HepG2 (cell line): ENCODE measurements at regions not wholly inside any gene's neighbourhood (a gene's known extent, or its start where the extent isn't known, plus 50 kb on each side); places are given as distances from the start of the nearest gene placed in this dataset.

Experiments used
- ATAC-seq: fragments of 200-7000 bp; cut with Tn5 transposase; 3 replicates; pipeline ENCODE4 v1.9.1; 2020; ENCODE audit warnings: mild to moderate bottlenecking, moderate library complexity
- BruUV-seq: library from RNA; stranded (reverse); fragments of 400-500 nt; replicated peaks from 2 replicates; lab custom pipeline; 2021; lab: Mats Ljungman, UMichigan
- CTCF ChIA-PET: fragments of 300-600 bp; formaldehyde crosslinking; extraction: SDS; loops from one replicate; lab custom pipeline; 2021; ENCODE audit warnings: low total read pairs, inconsistent platforms, low intra/inter-chr PET ratio; lab: Yijun Ruan, JAX
- POLR2A ChIA-PET: fragments of 350-600 bp; sonication (Branson Sonifier 250); formaldehyde crosslinking; loops from one replicate; lab custom pipeline; 2020; ENCODE audit warnings: antibody characterized with exemption, inconsistent platforms; lab: Yijun Ruan, JAX
- DNase-seq: peaks from one replicate; pipeline ENCODE4 v3.0.0-alpha.2; 2015; ENCODE audit warnings: low spot score
- FAIRE-seq: peaks from 3 replicates; lab custom pipeline; 2011; peaks lifted over from hg19 to GRCh38; lab: Jason Lieb, UNC
- H2AFZ ChIP-seq: one replicate; pipeline ENCODE4 v1.6.1; 2011; ENCODE audit warnings: low read length, inconsistent platforms
- H3K27ac ChIP-seq: fragments of 300-600 bp; 3 replicates; pipeline ENCODE4 v1.8.0; 2011; ENCODE audit warnings: mixed run types, mild to moderate bottlenecking, mixed read lengths, low read length, inconsistent platforms; ENCODE audit not compliant: insufficient read depth; ENCODE audit errors: extremely low read length
- H3K27me3 ChIP-seq, 2 experiments: fragments of 200-600 bp in 1 of 2; 2 replicates in 1 of 2; 3 replicates in 1 of 2; pipeline versions ENCODE4 v1.6.0 to v1.8.0; 2011; ENCODE audit warnings: low read length in 2 of 2, mild to moderate bottlenecking in 2 of 2, moderate library complexity in 2 of 2, inconsistent platforms in 1 of 2; ENCODE audit not compliant: insufficient read depth in 2 of 2, control insufficient read depth in 1 of 2
- H3K36me3 ChIP-seq, 2 experiments: fragments of 200-600 bp in 1 of 2; replicated peaks in 1 of 2; 2 replicates in 1 of 2; 3 replicates in 1 of 2; pipeline versions ENCODE4 v1.5.1 to v1.8.0; 2011; ENCODE audit warnings: low read length in 2 of 2, inconsistent platforms in 1 of 2; ENCODE audit not compliant: insufficient read depth in 2 of 2, control insufficient read depth in 1 of 2
- H3K4me1 ChIP-seq: 2 replicates; pipeline ENCODE4 v1.5.1; 2012; ENCODE audit warnings: low read length, inconsistent platforms; ENCODE audit not compliant: insufficient read depth
- H3K4me2 ChIP-seq: 2 replicates; pipeline ENCODE4 v1.6.0; 2011; ENCODE audit warnings: low read depth, low read length, inconsistent platforms
- H3K4me3 ChIP-seq, 3 experiments: fragments of 200-600 bp in 1 of 3; sonication (generic), shearing (Covaris generic) in 1 of 3; replicated peaks in 1 of 3; 2 replicates each; pipeline ENCODE4 v1.5.1; 2011 to 2016; ENCODE audit warnings: low read length in 3 of 3, inconsistent platforms in 2 of 3, low read depth in 2 of 3, mild to moderate bottlenecking in 2 of 3, control low read depth in 1 of 3, mixed read lengths in 1 of 3; ENCODE audit not compliant: insufficient read depth in 1 of 3
- H3K79me2 ChIP-seq: one replicate; pipeline ENCODE4 v1.6.1; 2011; ENCODE audit warnings: low read length, inconsistent platforms; ENCODE audit not compliant: insufficient read depth
- H3K9ac ChIP-seq: 2 replicates; pipeline ENCODE4 v1.6.0; 2011; ENCODE audit warnings: mild to moderate bottlenecking, low read depth, low read length, inconsistent platforms; ENCODE audit not compliant: insufficient read depth
- H3K9me3 ChIP-seq: 2 replicates; pipeline ENCODE4 v1.5.1; 2012; ENCODE audit warnings: mild to moderate bottlenecking, low read length
- H4K20me1 ChIP-seq: 2 replicates; pipeline ENCODE4 v1.6.0; 2011; ENCODE audit warnings: inconsistent platforms, mild to moderate bottlenecking, low read length, moderate library complexity; ENCODE audit not compliant: insufficient read depth
- FOXJ3 ChIP-seq: sonication (generic); formaldehyde crosslinking; IDR thresholded peaks from 2 replicates; pipeline ENCODE4 v1.4.0; 2020; ENCODE audit warnings: missing genetic modification reagents, mild to moderate bottlenecking, borderline replicate concordance
- IKZF1 ChIP-seq: fragments of 450-650 bp; IDR thresholded peaks from 2 replicates; pipeline ENCODE4 v1.7.1; 2016
- MTA1 ChIP-seq: sonication (generic); formaldehyde crosslinking; IDR thresholded peaks from 2 replicates; pipeline ENCODE4 v1.4.0; 2020; ENCODE audit warnings: missing genetic modification reagents, mild to moderate bottlenecking, borderline replicate concordance
- ONECUT2 ChIP-seq: sonication (generic); formaldehyde crosslinking; IDR thresholded peaks from 2 replicates; pipeline ENCODE4 v1.4.0; 2020; ENCODE audit warnings: missing genetic modification reagents
- ZZZ3 ChIP-seq: sonication (generic); formaldehyde crosslinking; IDR thresholded peaks from 2 replicates; pipeline ENCODE4 v1.4.0; 2020; ENCODE audit warnings: missing genetic modification reagents, mild to moderate bottlenecking, borderline replicate concordance
- WGBS: methylation state at CpG from one replicate; pipeline ENCODE4 v1.1.6; 2017; ENCODE audit warnings: low lambda C conversion rate; 5-methylcytosine and 5-hydroxymethylcytosine counted together
- in situ Hi-C: cut with HindIII; loops from 2 replicates; pipeline ENCODE4 v1.10.0; 2017; ENCODE audit warnings: low pct_unique_long_range_greater_than_20kb; ENCODE audit not compliant: extremely low pct_ligation_motif_present
- intact Hi-C: fragments of 100-400 bp; cut with micrococcal nuclease; formaldehyde crosslinking; loops from one replicate; pipeline ENCODE4 v1.10.0; 2022; ENCODE audit not compliant: unreplicated experiment
- TF ChIP-seq, protein P1 (sequence below): sonication (generic); formaldehyde crosslinking; IDR thresholded peaks from 2 replicates; pipeline ENCODE4 v1.5.0; 2020; ENCODE audit warnings: mild to moderate bottlenecking, low read depth, missing genetic modification reagents, borderline replicate concordance
- TF ChIP-seq, protein P2 (sequence below): sonication (generic); formaldehyde crosslinking; conservative IDR thresholded peaks from 2 replicates; pipeline ENCODE4 v1.8.0; 2022; ENCODE audit warnings: missing genetic modification reagents
- TF ChIP-seq, protein P3 (sequence below): sonication (generic); formaldehyde crosslinking; IDR thresholded peaks from 2 replicates; pipeline ENCODE4 v1.4.0; 2020; ENCODE audit warnings: mild to moderate bottlenecking, missing genetic modification reagents
- TF ChIP-seq, protein P4 (sequence below): sonication (generic); formaldehyde crosslinking; IDR thresholded peaks from 2 replicates; pipeline ENCODE4 v1.4.0; 2020; ENCODE audit warnings: mild to moderate bottlenecking, missing genetic modification reagents, borderline replicate concordance
- TF ChIP-seq, protein P5 (sequence below): sonication (generic); formaldehyde crosslinking; IDR thresholded peaks from 2 replicates; pipeline ENCODE4 v1.8.0; 2022; ENCODE audit warnings: missing genetic modification reagents, mild to moderate bottlenecking, inconsistent platforms, borderline replicate concordance

DNA sequence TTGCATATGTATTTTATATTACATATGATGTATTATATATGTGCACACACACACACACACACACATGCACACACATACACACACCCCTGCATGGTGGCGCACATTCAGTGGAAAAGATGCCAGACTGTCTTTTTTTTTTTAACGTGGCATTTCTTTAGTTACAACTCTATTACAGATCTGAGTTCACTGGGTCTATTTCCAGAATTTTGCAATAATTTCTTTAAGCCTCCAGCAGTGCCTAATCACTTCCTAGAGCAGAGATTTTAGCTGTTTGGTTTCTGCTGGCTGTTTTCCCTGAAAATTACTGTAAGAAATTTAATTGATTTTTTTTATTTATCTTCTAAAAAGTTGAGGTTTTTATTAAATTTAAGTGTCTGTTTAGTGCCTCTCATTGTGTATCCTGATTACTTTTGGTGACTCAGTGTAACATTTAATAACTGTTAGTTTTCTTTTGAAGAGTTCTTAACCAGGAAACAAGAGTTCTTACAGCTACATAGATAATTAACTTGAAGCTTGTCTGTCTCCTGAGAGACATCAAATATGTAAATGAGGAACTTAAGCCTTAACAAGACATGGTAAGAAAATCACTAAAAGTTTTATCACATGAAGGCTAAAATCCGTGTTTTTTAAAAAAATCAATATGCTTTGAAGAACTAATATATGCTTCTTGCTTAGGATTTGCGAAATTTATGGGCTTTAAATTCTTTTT, 232.0 kb downstream of the MDFIC start:
- ATAC-seq (no peak), DNase-seq (no peak), FAIRE-seq (no peak)
- H3K36me3 ChIP-seq, result no peaks in the 10 kb centered on the region
- in situ Hi-C loops (no loop called here), intact Hi-C loops (no loop called here)
- H3K27ac ChIP-seq, result no peak overlapping the region
- H3K79me2 ChIP-seq, result no peaks in the 10 kb centered on the region
- 31% methylated on average over 4 of the region's 4 CpGs for WGBS
- H3K9ac ChIP-seq, result no peak overlapping the region
- no peak overlapping the region for H2AFZ ChIP-seq
- no peak overlapping the region for H3K4me2 ChIP-seq
- H3K9me3 ChIP-seq, result peaks cover 9% of the 10 kb centered on the region; the same call in 1 of the 2 replicates
- no peaks in the 10 kb centered on the region for H3K4me1 ChIP-seq
- no TSS peak for BruUV-seq
- TF ChIP-seq, protein P1, sequence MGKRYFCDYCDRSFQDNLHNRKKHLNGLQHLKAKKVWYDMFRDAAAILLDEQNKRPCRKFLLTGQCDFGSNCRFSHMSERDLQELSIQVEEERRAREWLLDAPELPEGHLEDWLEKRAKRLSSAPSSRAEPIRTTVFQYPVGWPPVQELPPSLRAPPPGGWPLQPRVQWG (CRISPR knock-in tag), result no peak
- TF ChIP-seq, protein P2, sequence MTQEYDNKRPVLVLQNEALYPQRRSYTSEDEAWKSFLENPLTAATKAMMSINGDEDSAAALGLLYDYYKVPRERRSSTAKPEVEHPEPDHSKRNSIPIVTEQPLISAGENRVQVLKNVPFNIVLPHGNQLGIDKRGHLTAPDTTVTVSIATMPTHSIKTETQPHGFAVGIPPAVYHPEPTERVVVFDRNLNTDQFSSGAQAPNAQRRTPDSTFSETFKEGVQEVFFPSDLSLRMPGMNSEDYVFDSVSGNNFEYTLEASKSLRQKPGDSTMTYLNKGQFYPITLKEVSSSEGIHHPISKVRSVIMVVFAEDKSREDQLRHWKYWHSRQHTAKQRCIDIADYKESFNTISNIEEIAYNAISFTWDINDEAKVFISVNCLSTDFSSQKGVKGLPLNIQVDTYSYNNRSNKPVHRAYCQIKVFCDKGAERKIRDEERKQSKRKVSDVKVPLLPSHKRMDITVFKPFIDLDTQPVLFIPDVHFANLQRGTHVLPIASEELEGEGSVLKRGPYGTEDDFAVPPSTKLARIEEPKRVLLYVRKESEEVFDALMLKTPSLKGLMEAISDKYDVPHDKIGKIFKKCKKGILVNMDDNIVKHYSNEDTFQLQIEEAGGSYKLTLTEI (CRISPR knock-in tag), result no peak
- TF ChIP-seq MTA1 (CRISPR knock-in tag), result no peak
- no peak for TF ChIP-seq ZZZ3 (CRISPR knock-in tag)
- TF ChIP-seq ONECUT2, result no peak
- TF ChIP-seq, protein P3, sequence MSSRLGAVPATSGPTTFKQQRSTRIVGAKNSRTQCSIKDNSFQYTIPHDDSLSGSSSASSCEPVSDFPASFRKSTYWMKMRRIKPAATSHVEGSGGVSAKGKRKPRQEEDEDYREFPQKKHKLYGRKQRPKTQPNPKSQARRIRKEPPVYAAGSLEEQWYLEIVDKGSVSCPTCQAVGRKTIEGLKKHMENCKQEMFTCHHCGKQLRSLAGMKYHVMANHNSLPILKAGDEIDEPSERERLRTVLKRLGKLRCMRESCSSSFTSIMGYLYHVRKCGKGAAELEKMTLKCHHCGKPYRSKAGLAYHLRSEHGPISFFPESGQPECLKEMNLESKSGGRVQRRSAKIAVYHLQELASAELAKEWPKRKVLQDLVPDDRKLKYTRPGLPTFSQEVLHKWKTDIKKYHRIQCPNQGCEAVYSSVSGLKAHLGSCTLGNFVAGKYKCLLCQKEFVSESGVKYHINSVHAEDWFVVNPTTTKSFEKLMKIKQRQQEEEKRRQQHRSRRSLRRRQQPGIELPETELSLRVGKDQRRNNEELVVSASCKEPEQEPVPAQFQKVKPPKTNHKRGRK, result no peak
- TF ChIP-seq, protein P4, sequence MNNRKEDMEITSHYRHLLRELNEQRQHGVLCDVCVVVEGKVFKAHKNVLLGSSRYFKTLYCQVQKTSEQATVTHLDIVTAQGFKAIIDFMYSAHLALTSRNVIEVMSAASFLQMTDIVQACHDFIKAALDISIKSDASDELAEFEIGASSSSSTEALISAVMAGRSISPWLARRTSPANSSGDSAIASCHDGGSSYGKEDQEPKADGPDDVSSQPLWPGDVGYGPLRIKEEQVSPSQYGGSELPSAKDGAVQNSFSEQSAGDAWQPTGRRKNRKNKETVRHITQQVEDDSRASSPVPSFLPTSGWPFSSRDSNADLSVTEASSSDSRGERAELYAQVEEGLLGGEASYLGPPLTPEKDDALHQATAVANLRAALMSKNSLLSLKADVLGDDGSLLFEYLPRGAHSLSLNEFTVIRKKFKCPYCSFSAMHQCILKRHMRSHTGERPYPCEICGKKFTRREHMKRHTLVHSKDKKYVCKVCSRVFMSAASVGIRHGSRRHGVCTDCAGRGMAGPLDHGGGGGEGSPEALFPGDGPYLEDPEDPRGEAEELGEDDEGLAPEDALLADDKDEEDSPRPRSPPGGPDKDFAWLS, result no peak
- TF ChIP-seq, protein P5, sequence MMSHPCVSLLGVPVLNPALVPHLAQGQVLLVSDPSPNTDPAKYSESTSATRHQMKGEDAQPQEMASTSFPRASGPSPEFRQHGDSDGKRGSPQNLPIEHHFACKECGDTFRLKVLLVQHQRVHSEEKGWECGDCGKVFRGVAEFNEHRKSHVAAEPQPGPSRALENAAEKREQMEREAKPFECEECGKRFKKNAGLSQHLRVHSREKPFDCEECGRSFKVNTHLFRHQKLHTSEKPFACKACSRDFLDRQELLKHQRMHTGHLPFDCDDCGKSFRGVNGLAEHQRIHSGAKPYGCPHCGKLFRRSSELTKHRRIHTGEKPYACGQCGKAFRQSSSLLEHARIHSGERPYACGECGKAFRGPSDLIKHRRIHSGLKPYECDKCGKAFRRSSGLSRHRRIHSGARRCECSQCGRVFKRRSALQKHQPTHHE (CRISPR knock-in tag), result no peak
- TF ChIP-seq IKZF1, result no peak
- TF ChIP-seq FOXJ3, result no peak
- POLR2A ChIA-PET, result no interaction called here
- H3K27me3 ChIP-seq, result no peaks in the 10 kb centered on the region
- no peak overlapping the region for H3K4me3 ChIP-seq
- H4K20me1 ChIP-seq, result no peaks in the 10 kb centered on the region
- CTCF ChIA-PET, result no interaction called here
